GM03348 (cell line): ENCODE measurements at regions not wholly inside any gene's neighbourhood (a gene's known extent, or its start where the extent isn't known, plus 50 kb on each side); places are given as distances from the start of the nearest gene placed in this dataset.
"Not testable (repeated sequence)": the region's sequence is repeated elsewhere in the genome, so short reads cannot be mapped to it uniquely, and the experiment has no call there.

Experiments
- DNase-seq: peaks from one replicate; pipeline ENCODE4 v3.0.0; 2012; ENCODE audit warnings: low spot score

- no peak for DNase-seq
Observed at GRCh38 chr10:55747244-55747643, 613.8 kb downstream of the ZWINT start.

GRCh38 chr10:55746002-55746401, 615.1 kb downstream of the ZWINT start:
- DNase-seq, result no peak

GRCh38 chr10:55742487-55742886, 618.6 kb downstream of the ZWINT start:
- DNase-seq, result no peak

- DNase-seq, result not testable (repeated sequence)
Observed at GRCh38 chr10:55740767-55741166, 620.3 kb downstream of the ZWINT start.

GRCh38 chr10:55740110-55740509, 620.9 kb downstream of the ZWINT start:
- no peak for DNase-seq

GRCh38 chr10:55734112-55734511, 626.9 kb downstream of the ZWINT start:
- no peak for DNase-seq

- DNase-seq, result no peak
Observed at GRCh38 chr10:55704950-55705349, 656.1 kb downstream of the ZWINT start.

GRCh38 chr10:55668326-55668922, 692.6 kb downstream of the ZWINT start:
- DNase-seq, result no peak

- DNase-seq, result no peak
Observed at GRCh38 chr10:55653531-55653930, 707.5 kb downstream of the ZWINT start.

- DNase-seq, result no peak
Observed at GRCh38 chr10:55641601-55642000, 719.5 kb downstream of the ZWINT start.

GRCh38 chr10:55631071-55631654, 729.9 kb downstream of the ZWINT start:
- DNase-seq, result peak; percentile 71

- peak; percentile 4 for DNase-seq
Observed at GRCh38 chr10:55630491-55631056, 730.5 kb downstream of the ZWINT start.

- DNase-seq, result peak; percentile 34
Observed at GRCh38 chr10:55629793-55630490, 731.1 kb downstream of the ZWINT start.

GRCh38 chr10:55628260-55628701, 732.8 kb downstream of the ZWINT start:
- DNase-seq, result no peak

- no peak for DNase-seq
Observed at GRCh38 chr10:55627501-55628051, 733.5 kb downstream of the ZWINT start.

GRCh38 chr10:55601690-55602478, 759.2 kb downstream of the ZWINT start:
- DNase-seq, result not testable (repeated sequence)

GRCh38 chr10:55551603-55552002, 750.6 kb upstream of the PCDH15 start:
- no peak for DNase-seq

- DNase-seq, result no peak
Observed at GRCh38 chr10:55550236-55550635, 749.2 kb upstream of the PCDH15 start.

GRCh38 chr10:55537497-55537896, 736.5 kb upstream of the PCDH15 start:
- DNase-seq, result not testable (repeated sequence)

GRCh38 chr10:55519264-55519663, 718.2 kb upstream of the PCDH15 start:
- no peak for DNase-seq

- DNase-seq, result not testable (repeated sequence)
Observed at GRCh38 chr10:55518416-55518815, 717.4 kb upstream of the PCDH15 start.

GRCh38 chr10:55509168-55509567, 708.1 kb upstream of the PCDH15 start:
- DNase-seq, result peak; percentile 1
